Stimulated activated CD4-positive, alpha-beta T cell treated with anti-CD3 and anti-CD28 coated beads, Interleukin-4, amount 100 ng/mL, for 48 hours (primary cell): ENCODE measurements at regions not wholly inside any gene's neighbourhood (a gene's known extent, or its start where the extent isn't known, plus 50 kb on each side); places are given as distances from the start of the nearest gene placed in this dataset.

Source experiments
- DNase-seq, 2 donors: peaks; one replicate each; pipeline ENCODE4 v3.0.0-alpha.2; 2020; ENCODE audit warnings: low read depth in 2 of 2

DNA sequence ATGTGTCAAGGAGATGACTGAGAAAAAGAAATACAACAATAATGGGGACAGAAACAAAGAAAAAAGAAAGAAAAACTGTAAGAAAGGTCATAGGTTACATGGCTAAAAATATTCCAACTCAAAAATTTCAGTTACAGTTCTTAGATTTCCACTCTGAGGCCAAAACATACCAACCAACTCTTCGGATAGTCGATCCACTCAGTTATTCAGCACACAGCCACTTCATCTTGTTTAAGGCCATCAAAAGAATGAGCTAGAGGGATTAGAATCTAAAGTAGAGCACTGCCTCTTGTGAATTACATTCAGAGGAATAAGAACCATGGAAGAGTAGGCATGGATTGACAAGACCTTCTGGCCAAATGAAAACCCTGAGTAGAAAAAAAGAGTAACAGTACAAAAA is 277.0 kb downstream of the MRPL39 start:
- DNase-seq = no peak

DNA sequence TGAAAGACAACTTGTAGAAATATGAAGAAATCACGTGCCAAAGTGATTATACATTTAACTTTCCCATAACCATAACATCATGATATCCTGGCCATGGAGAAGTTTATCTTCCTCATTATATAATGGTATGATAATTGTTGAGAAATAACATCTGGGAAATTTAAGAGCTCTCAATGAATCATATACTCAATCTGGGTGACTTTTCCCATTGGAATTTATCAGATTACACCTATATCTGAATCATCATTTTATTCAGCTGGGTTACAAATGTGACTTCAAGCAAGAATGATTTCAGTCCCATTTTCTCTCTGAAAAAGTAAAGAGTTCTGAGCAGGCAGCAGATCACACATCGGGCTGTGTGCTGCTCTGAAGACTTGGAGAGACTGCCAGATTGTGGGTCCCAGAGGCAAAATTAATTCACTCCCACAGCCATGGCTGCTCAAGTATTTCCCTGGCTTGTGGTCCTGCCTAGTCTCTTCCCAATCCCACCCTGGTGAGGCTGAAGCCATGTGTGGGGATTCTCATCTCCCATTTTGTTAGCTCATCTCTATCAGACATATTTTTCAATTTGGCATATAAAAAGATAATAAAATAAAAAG is 278.0 kb downstream of the MRPL39 start:
- DNase-seq = no peak

DNA sequence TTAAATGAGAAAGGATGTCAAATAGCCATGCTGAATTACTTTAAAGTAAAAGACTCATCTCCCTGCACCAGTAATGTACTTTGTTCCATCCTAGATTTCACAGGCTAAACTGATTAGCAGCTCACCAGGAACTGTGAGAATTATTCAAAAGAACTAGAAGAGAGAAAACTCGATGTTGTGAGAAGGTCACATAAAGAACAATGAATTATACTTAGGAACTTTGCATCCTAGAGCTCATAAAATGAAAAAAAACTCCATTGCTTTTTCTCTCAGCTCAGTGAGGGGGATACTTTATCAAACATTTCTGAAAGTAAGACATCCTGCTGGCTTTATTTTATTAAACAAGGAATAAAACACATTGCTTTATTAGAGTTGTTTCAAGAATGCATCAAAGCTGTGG is 278.5 kb downstream of the MRPL39 start:
- no peak for DNase-seq

DNA sequence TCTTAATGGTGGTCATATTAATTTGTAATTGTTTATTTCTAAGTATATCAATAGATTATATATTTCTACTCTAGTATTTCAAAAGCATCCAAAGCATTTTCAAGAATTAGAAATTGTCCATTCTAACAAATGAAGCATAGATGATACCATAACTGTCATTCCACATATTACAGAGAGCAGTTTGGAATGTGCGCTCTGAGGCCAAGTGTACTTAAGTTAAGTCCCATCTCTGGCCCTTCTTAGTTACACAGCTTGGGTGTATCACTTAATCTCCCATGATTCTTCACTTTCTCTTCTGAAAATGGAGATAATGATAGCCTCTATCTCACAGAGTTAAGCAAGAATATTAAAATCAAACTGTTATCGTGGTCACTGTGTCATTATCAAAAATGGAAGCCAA is 281.1 kb downstream of the MRPL39 start:
- no peak for DNase-seq

DNA sequence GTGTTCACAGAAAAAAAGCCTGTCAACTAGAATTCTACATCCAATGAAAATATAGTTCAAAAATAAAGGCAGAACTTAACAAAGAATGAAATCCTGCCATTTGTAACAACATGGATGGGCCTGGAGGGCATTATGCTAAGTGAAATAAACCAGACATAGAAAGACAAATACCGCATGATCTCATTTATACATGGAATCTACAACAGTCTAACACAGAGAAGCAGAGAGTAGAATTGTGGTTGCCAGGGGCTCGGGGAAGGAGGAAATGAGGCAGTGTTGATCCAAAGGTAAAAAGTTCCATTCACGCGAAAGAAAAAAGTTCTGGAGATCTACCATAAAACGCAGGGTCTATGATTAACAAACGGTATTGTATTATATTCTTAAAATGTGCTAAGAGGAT is 282.6 kb downstream of the MRPL39 start:
- DNase-seq = no peak

DNA sequence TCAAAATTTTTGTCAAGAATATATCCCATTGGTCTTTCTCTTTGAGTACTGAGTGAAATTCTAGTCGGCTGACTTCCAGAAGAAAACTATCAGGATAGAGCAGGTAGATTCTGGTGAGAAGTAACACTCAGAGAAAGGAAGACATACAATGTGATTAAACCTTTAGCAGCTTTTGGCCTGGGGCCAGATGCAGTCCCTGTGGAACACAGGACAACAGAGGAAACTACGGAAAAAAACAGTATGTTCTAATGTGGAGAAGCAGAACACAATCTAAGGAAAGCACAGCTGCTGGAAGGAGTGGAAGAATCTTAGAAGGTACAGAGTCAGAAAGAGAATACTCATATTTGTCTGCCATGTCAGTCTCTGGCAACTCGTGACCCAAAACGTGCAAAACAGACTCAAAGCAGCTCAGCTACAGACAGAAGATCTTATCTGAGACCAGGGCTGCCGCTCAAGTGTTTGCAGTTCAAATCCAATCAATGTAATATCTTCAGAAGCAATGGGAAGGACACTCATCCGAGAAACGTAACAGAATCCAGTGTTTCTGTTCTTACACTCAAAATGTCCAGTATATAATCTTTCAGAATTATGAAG is 283.8 kb downstream of the MRPL39 start:
- no peak for DNase-seq

DNA sequence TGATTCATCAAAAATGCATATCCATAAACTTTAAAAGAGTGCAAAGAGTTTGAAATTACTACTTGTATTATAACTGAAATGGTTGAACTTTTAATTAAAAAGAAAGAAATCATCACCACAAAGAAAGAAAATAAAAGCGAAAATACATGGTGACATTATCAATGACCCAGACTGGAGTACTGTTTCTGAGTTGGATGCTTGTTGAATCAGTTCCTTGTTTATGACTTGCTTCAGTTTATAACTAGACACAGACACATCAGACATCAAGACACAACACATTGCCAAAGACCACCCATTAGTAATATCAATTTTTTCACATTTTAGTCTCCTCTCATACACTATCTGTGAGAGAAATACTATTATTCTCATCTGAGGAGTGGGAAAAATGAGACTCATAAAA is 293.0 kb downstream of the MRPL39 start:
- no peak for DNase-seq

DNA sequence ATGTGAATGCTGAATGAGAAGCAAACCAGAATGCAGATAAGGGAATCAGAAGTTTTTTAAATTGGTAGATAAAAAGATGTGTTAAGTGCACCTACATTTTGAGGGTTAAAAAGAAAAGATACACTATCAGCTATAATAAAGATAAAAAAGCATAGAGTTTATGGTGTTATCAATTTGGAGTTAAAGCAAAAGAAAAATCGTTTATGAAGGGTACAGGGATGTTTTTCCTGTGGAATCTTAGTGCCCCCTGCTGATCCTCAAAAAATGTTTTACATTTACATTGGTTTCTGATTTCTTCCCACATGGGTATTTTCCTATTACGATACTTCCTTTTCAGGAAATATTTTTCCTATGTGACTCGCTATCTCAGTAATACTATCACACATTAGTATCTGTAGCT is 293.5 kb downstream of the MRPL39 start:
- DNase-seq = no peak

DNA sequence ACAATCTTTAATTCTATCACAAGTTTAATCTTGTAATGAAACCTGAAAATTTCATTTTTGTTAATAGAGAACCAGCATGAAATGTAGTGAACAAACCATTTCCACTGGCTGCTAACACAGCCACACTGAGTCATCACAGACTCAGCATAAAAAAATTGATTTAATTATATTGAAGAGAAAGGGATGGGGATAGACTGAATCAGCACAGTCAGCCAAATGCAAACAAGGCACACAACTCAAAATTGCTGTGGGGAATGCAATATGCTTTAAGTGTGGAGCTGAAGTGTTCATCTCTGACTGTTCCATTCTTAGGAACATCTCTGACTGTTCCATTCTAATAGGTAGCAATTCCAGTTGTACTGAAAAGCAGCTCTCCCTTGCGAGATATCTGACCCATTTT is 299.8 kb downstream of the MRPL39 start:
- no peak for DNase-seq

DNA sequence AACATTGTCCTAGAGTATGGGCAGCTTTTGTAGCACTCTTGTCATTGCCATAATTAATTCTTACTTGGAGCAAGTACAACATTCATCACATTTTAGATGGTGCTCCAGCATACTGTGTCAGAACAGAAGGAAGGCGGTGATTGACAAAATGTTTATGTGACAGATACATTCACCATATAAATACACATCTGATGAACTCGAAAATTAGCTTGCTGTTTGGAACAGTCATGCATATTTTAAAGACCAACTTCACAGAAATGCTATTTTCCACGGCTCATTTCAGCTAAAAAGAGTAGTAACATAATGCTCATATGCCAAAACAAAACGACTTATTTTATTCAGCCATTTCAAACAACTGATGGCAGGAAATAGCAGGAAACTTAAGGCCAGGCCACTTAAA is 302.7 kb downstream of the MRPL39 start:
- DNase-seq = no peak

DNA sequence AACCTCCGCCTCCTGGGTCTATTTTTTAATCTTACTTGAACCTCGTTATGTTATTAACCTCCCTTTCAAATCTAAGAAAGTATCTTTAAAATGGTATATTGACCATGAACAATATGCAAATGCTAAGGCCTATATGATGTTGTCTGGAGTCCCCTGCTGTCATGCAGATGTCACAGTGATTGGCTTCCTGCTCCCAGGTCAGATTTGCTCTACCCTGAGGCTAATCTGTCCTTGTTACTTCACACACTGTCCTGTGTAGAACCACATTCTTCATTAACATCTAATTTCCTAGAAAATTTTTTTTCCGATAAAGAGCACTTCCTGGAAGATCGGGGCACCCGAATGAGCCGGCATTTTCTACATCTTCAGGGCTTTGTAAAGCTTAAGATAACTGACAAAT is 306.6 kb downstream of the MRPL39 start:
- no peak for DNase-seq

DNA sequence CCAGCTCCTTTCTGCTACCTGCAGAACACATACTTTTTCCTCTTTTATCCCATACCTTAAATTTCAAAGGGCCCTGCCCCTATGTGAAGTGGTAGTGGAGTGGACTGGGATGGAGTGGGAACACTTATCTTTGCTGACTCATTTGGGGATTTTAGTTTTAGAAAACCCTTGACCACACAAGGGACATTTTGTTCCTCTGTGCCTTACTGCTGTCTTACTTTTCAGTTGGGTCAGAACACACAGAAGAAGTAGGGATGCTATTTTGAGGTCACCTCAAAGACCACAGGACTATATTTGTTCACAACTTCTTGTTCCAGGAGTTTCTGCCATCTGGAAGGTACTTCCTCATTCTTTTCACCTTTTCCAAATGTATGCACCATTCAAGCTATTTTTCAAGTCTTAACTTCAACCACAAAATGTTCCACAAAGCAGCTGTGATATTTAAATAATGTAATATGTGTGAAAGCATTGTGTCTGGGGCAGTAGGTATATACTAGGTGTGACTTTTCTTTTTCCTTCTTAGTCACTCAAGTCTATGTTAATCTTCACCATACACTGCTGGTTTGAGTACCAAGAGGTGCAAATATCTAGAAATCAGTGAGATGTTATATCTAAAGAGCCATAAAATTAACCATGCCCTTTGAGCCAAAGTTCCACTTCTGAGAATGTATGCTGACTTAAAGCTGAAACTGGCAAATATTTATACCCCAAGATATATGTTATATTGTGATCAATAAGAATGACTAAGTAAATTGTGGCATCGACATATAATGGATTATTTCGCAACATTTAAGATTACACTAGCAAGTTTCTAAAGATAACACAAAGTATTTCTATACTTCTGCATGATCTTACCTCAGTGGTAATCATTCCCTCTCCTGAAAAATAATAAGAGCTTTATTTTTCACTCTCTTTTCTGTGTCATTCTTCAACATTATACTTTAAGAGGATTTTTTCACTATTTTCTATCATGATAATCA is 308.5 kb downstream of the MRPL39 start:
- DNase-seq = no peak

DNA sequence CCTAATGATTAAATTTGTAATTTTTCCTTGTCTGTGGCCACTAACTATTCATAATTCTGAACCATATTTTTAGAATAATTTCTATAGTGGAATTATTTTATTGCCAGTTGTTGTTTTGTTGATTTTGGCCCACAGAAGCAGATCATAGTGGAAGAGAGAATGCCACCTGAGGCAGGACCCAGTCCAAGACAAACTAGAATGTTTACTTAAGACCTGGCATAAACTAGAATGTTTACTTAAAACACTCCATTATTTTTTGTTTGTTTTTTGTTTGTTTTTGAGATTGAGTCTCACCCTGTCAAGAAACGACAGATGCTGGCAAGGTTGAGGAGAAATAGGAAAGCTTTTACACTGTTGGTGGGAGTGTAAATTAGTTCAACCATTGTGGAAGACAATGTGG is 310.2 kb downstream of the MRPL39 start:
- no peak for DNase-seq

DNA sequence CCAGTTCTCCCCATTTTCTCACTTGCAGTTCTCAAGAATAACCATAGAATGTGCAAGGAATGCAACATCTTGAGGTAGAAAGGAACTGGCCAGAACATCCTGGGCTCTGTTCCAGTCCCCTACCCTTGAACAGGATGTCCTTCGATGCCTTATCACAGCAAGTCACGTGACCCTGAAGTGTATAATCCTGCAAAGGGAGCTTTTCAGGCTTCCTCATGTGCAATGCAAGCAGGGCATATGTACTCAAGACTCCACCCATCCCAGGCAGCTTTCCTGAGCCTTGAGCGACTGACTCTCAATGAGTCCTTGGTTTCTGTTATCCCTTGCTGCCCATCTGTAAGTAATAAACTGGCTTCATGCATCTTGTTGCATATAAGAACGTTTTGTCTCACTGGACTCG is 311.0 kb downstream of the MRPL39 start:
- no peak for DNase-seq

DNA sequence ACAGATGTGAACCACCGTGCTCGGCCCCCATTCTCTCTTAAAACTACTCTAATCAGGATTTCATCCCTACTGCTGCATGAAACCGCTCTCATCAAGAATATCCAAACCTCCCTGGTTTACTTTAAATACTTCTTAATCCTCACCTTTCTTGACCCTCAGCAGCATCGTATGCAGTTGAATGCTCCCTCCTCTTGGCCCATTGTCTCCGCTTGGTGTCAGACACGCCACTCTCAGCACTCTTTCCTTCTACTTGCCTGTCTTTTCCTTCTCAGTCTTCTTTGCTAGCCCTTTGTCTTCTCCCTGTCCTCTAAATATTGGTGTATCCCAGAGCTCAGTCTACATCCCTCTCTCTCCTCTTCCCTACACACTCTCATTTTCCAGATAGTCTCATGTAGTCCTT is 314.9 kb downstream of the MRPL39 start:
- no peak for DNase-seq

DNA sequence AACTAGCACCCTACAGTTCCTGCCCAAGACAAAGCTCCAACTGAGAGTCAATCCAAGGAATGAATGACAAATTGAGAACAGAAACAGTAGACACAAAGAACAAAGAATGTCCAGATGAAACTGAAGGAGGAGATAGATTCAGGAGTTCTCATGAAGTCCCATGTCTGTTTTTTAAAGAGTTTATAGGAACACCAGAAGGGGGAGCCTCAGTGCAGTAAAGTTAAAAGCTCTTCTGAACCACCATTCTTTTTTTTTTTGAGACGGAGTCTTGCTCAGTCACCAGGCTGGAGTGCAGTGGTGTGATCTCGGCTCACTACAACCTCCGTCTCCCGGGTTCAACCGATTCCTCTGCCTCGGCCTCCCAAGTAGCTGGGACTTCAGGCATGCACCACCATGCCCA is 323.6 kb downstream of the MRPL39 start:
- DNase-seq = no peak

DNA sequence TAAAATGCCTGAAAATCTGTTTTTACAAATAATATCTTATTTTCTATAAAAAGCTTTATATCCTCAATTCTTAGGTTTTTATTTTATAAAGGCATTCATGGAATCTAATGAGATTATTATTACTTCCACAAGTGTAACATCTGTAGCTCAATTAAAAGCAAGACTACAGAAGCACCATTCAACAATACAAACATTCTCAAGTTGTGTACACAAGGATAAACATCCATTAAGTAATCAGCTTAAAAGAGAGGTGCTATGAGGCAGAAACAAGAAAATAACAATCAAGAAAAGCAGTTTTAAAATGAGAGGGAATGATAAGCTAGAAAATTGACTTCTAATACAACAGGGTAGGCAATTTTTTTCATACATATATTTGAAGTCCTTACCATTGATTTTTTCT is 326.1 kb downstream of the MRPL39 start:
- DNase-seq = no peak

DNA sequence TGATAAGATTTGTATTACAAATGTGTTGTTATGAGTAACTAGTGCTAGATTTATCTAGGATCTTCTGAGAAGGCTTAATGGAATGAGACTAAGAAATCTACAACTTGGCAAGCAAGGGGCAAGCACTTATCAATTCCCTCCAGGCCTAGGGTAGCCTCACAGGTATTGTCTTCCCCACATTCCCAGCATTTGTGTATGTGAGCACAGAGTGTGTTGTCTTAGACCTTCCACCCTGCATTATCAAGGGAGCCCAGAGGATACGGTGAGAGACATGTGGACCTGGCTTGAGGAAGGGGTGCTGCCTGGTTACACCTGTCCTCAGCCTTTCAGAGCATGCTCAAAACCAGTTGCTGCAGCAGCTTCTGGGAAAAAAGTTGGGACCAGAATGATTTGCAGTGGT is 327.2 kb downstream of the MRPL39 start:
- DNase-seq = no peak

DNA sequence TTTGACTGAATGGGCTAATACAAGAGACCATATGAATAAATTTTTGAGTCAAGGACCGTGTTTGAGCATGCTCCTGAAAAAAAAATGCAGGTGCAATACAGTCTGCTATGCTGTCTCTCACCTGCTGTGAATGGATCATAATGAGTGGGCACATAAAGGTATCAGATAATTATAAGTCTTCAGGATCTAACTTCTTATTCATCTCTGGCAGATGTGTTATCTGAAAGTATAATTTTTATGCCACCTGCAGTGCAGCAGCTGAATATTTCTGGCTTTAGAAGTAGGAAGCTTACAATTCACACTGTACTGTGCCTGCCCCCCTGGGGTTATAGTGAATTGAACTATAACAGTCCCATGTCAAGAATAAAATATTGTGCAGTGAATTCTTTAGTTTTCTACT is 333.3 kb downstream of the MRPL39 start:
- DNase-seq = no peak

DNA sequence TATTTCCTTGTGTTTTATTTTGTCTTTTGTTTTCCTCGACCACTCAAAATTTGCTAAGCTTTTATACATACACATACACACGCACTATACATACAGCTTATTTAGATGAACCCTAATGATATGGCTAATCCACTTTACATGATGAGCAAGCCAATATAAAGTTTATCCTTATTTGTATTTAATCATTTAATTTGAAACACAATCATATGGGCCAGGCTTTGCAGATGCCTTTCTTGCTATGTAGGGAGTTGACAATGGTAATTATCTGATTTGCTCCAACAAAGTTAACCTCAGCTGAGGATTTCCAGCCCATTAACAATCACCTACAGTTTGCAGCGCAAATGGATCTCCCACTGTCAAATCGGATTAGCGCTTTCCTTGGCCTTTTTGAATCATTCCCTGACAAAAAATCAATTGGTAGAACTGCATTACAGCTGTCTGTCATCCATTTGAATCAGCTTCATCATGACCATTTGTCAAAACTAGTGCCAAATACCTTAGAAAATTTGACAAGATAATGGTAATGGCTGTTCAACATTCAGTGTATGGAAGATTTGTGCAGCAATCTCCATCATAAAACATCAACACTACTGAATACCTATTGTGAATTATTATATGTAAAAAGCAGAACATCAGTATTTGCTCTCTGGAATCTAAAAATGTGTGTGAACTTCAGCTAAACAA is 352.6 kb downstream of the MRPL39 start:
- DNase-seq = no peak

DNA sequence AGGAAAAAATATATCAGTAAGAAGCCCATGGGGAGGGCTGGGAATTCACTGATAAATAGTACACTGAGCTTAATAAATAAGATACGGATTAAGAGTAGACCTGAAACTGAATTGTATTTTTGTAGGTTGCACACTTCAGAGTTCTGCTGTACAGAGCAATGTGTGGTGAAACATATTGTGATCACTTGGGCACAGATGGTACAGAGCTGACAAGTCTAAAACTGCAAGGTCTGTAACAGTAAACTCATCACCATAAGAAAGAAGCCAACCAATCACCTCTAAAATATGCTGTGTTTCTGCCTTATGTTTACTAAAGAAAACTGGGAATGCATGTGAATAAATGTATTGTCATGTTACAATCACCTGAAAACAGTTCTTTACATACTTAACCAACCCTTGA is 360.7 kb downstream of the MRPL39 start:
- DNase-seq = no peak

DNA sequence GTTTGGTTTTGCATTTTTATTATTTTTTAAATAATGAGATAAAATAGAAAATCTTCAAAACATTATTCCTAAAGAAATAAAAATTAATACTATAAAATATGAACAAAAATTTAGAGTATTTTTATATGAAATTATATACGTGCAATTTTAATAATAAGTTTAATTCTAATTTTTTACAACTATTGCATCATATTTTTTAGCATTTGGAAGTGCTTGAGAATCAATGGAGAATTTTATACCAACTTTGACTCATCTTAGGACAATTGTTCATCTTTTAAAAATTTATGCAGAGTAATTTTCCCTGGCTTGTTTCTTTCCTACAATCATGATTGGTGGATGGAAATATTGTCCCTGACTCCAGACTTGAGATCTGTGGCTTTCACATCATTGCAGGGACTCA is 362.5 kb downstream of the MRPL39 start:
- DNase-seq = no peak

DNA sequence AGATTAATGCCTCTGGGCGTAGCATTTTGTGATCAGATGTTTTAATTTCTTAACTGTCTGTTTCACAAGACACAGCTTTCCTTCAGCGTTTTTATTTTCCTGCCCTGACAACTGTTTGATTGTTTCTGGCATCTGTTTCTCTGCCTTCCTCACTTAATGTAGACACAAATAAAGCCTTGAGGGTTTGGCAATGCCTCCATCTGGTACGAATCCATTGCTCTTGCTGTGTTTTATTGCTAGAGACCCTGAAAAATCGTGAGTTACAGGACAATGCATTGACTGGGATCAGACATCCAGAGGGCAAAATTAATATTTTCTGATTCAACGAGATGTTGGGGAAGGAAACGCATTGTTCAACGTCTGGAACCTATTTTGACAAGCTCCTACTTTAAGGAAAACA is 363.5 kb downstream of the MRPL39 start:
- no peak for DNase-seq
